Activated naive CD8-positive, alpha-beta T cell treated with anti-CD3 and anti-CD28 coated beads, Interleukin-2, amount 50 U/mL, for 24 hours (primary cell): ENCODE measurements at regions not wholly inside any gene's neighbourhood (a gene's known extent, or its start where the extent isn't known, plus 50 kb on each side); places are given as distances from the start of the nearest gene placed in this dataset.
"Not testable (repeated sequence)": the region's sequence is repeated elsewhere in the genome, so short reads cannot be mapped to it uniquely, and the experiment has no call there.

ENCODE experiments used
- ATAC-seq: fragments of 150-1000 bp; cut with Tn5 transposase; one replicate; pipeline ENCODE4 v1.10.0; 2021
- DNase-seq: peaks from one replicate; pipeline ENCODE4 v3.0.0; 2021
- H3K27ac Mint-ChIP-seq: one replicate; pipeline ENCODE4 v1.8.0; 2021; ENCODE audit warnings: mild to moderate bottlenecking, mixed read lengths
- H3K27me3 Mint-ChIP-seq: one replicate; pipeline ENCODE4 v1.8.0; 2021; ENCODE audit warnings: mixed read lengths
- H3K36me3 Mint-ChIP-seq: one replicate; pipeline ENCODE4 v1.8.0; 2021; ENCODE audit warnings: low read depth, mixed read lengths
- H3K4me1 Mint-ChIP-seq: one replicate; pipeline ENCODE4 v1.8.0; 2021; ENCODE audit warnings: mixed read lengths
- H3K4me3 Mint-ChIP-seq: one replicate; pipeline ENCODE4 v1.8.0; 2021; ENCODE audit warnings: mild to moderate bottlenecking, moderate library complexity, mixed read lengths
- H3K9me3 Mint-ChIP-seq: one replicate; pipeline ENCODE4 v1.8.0; 2021; ENCODE audit warnings: mixed read lengths

GRCh38 chr9:85861882-85862281 is 79.1 kb upstream of the NAA35 start:
- not testable (repeated sequence) for DNase-seq, H3K27me3 Mint-ChIP-seq, ATAC-seq, H3K27ac Mint-ChIP-seq, H3K4me3 Mint-ChIP-seq, H3K4me1 Mint-ChIP-seq
- peaks cover 12% of the 10 kb centered on the region for H3K9me3 Mint-ChIP-seq
- H3K36me3 Mint-ChIP-seq, result peaks cover 15% of the 10 kb centered on the region

- no peak overlapping the region for H3K4me3 Mint-ChIP-seq
- H3K36me3 Mint-ChIP-seq, result peaks cover 15% of the 10 kb centered on the region
- H3K27ac Mint-ChIP-seq, result no peak overlapping the region
- DNase-seq (no peak), ATAC-seq (no peak)
- no peaks in the 10 kb centered on the region for H3K27me3 Mint-ChIP-seq
- H3K9me3 Mint-ChIP-seq, result peaks cover 12% of the 10 kb centered on the region
- no peaks in the 10 kb centered on the region for H3K4me1 Mint-ChIP-seq
Observed at GRCh38 chr9:85863875-85864274, 77.1 kb upstream of the NAA35 start.

GRCh38 chr9:85871008-85871407 is 69.9 kb upstream of the NAA35 start:
- no peaks in the 10 kb centered on the region for H3K36me3 Mint-ChIP-seq
- H3K27me3 Mint-ChIP-seq, result no peaks in the 10 kb centered on the region
- H3K4me3 Mint-ChIP-seq, result no peak overlapping the region
- no peaks in the 10 kb centered on the region for H3K4me1 Mint-ChIP-seq
- no peaks in the 10 kb centered on the region for H3K9me3 Mint-ChIP-seq
- ATAC-seq (no peak), DNase-seq (no peak)
- no peak overlapping the region for H3K27ac Mint-ChIP-seq

GRCh38 chr9:85871683-85872082 is 69.3 kb upstream of the NAA35 start:
- H3K27ac Mint-ChIP-seq, H3K9me3 Mint-ChIP-seq, DNase-seq, H3K4me3 Mint-ChIP-seq, ATAC-seq, H3K27me3 Mint-ChIP-seq, H3K4me1 Mint-ChIP-seq, H3K36me3 Mint-ChIP-seq: not testable (repeated sequence)

- no peak overlapping the region for H3K4me3 Mint-ChIP-seq
- DNase-seq (no peak), ATAC-seq (no peak)
- no peaks in the 10 kb centered on the region for H3K4me1 Mint-ChIP-seq
- H3K36me3 Mint-ChIP-seq, result no peaks in the 10 kb centered on the region
- no peaks in the 10 kb centered on the region for H3K27me3 Mint-ChIP-seq
- no peak overlapping the region for H3K27ac Mint-ChIP-seq
- no peaks in the 10 kb centered on the region for H3K9me3 Mint-ChIP-seq
Observed at GRCh38 chr9:85872463-85872862, 68.5 kb upstream of the NAA35 start.

GRCh38 chr9:85876628-85877027 is 64.3 kb upstream of the NAA35 start:
- no peaks in the 10 kb centered on the region for H3K4me1 Mint-ChIP-seq
- ATAC-seq (no peak), DNase-seq (no peak)

GRCh38 chr9:85878872-85879597 is 61.9 kb upstream of the NAA35 start:
- not testable (repeated sequence) for H3K27me3 Mint-ChIP-seq, ATAC-seq, DNase-seq, H3K9me3 Mint-ChIP-seq, H3K4me3 Mint-ChIP-seq, H3K4me1 Mint-ChIP-seq, H3K36me3 Mint-ChIP-seq, H3K27ac Mint-ChIP-seq

More at GRCh38 chr9:85876628-85877027, 64.3 kb upstream of the NAA35 start:
- H3K36me3 Mint-ChIP-seq, result no peaks in the 10 kb centered on the region
- no peaks in the 10 kb centered on the region for H3K27me3 Mint-ChIP-seq
- H3K4me3 Mint-ChIP-seq, result no peak overlapping the region
- no peak overlapping the region for H3K27ac Mint-ChIP-seq
- no peaks in the 10 kb centered on the region for H3K9me3 Mint-ChIP-seq

- not testable (repeated sequence) for DNase-seq, ATAC-seq, H3K9me3 Mint-ChIP-seq, H3K27ac Mint-ChIP-seq, H3K27me3 Mint-ChIP-seq, H3K4me3 Mint-ChIP-seq, H3K36me3 Mint-ChIP-seq, H3K4me1 Mint-ChIP-seq
Observed at GRCh38 chr9:85880507-85880906, 60.4 kb upstream of the NAA35 start.

- Mint-ChIP-seq H3K27ac (no peak overlapping the region), H3K27me3 (no peaks in the 10 kb centered on the region), H3K9me3 (no peaks in the 10 kb centered on the region), H3K4me1 (no peaks in the 10 kb centered on the region), H3K4me3 (no peak overlapping the region), H3K36me3 (peaks cover 8% of the 10 kb centered on the region)
- no peak for ATAC-seq
- DNase-seq, result no peak
Observed at GRCh38 chr9:85884256-85884655, 56.7 kb upstream of the NAA35 start.

GRCh38 chr9:85890962-85891361 is 50.0 kb upstream of the NAA35 start:
- Mint-ChIP-seq H3K36me3 (no peaks in the 10 kb centered on the region), H3K27me3 (no peaks in the 10 kb centered on the region), H3K27ac (no peak overlapping the region), H3K4me1 (no peaks in the 10 kb centered on the region), H3K4me3 (no peak overlapping the region), H3K9me3 (peaks cover 4% of the 10 kb centered on the region)
- ATAC-seq (no peak), DNase-seq (no peak)
